ENCODE measurements at regions not wholly inside any gene's neighbourhood (a gene's known extent, or its start where the extent isn't known, plus 50 kb on each side); places are given as distances from the start of the nearest gene placed in this dataset.
A peak's percentile ranks its signal among the peaks of the same experiment; 100 is the strongest.

GRCh38 chr5:101688156-101688555 is 607.9 kb downstream of the SLCO4C1 start:
- TF ChIP-seq CTCF (IDR thresholded peaks at IDR 0.05; ENCODE audit: unreplicated experiment) = no peak
- Mint-ChIP-seq H3K9me3 (no peaks in the 10 kb centered on the region), H3K27ac (no peak overlapping the region), H3K36me3 (no peaks in the 10 kb centered on the region), H3K4me3 (no peak overlapping the region), H3K4me1 (no peaks in the 10 kb centered on the region), H3K27me3 (ENCODE audit: low read depth) (no peaks in the 10 kb centered on the region)
- DNase-seq (ENCODE audit: low spot score in 2 of 2, unreplicated experiment in 2 of 2) = no peak

- H3K4me1 Mint-ChIP-seq = no peaks in the 10 kb centered on the region
- H3K27me3 Mint-ChIP-seq (ENCODE audit: low read depth) = no peaks in the 10 kb centered on the region
- TF ChIP-seq CTCF (IDR thresholded peaks at IDR 0.05; ENCODE audit: unreplicated experiment) = no peak
- H3K9me3 Mint-ChIP-seq = no peaks in the 10 kb centered on the region
- no peak for DNase-seq (ENCODE audit: low spot score in 2 of 2, unreplicated experiment in 2 of 2)
- no peaks in the 10 kb centered on the region for H3K36me3 Mint-ChIP-seq
- no peak overlapping the region for H3K4me3 Mint-ChIP-seq
- H3K27ac Mint-ChIP-seq = no peak overlapping the region
Measured at GRCh38 chr5:101687349-101687985, 608.6 kb downstream of the SLCO4C1 start.

- Mint-ChIP-seq H3K9me3 (no peaks in the 10 kb centered on the region), H3K4me3 (no peak overlapping the region), H3K27ac (no peak overlapping the region), H3K27me3 (ENCODE audit: low read depth) (no peaks in the 10 kb centered on the region), H3K36me3 (no peaks in the 10 kb centered on the region), H3K4me1 (no peaks in the 10 kb centered on the region)
- no peak for TF ChIP-seq CTCF (IDR thresholded peaks at IDR 0.05; ENCODE audit: unreplicated experiment)
- DNase-seq (ENCODE audit: low spot score in 2 of 2, unreplicated experiment in 2 of 2) = no peak
Measured at GRCh38 chr5:101686536-101687157, 609.4 kb downstream of the SLCO4C1 start.

GRCh38 chr5:101679816-101680215 is 616.3 kb downstream of the SLCO4C1 start:
- peaks cover 17% of the 10 kb centered on the region for H3K27me3 Mint-ChIP-seq (ENCODE audit: low read depth)
- H3K36me3 Mint-ChIP-seq = no peaks in the 10 kb centered on the region
- DNase-seq (ENCODE audit: low spot score in 2 of 2, unreplicated experiment in 2 of 2) = no peak
- no peaks in the 10 kb centered on the region for H3K9me3 Mint-ChIP-seq
- no peak overlapping the region for H3K4me3 Mint-ChIP-seq
- H3K4me1 Mint-ChIP-seq = peaks cover 5% of the 10 kb centered on the region
- TF ChIP-seq CTCF (IDR thresholded peaks at IDR 0.05; ENCODE audit: unreplicated experiment) = no peak
- no peak overlapping the region for H3K27ac Mint-ChIP-seq

- peaks cover 5% of the 10 kb centered on the region for H3K4me1 Mint-ChIP-seq
- no peaks in the 10 kb centered on the region for H3K9me3 Mint-ChIP-seq
- DNase-seq (ENCODE audit: low spot score in 2 of 2, unreplicated experiment in 2 of 2) = peak; percentile 50 to 81
- no peaks in the 10 kb centered on the region for H3K36me3 Mint-ChIP-seq
- TF ChIP-seq CTCF (IDR thresholded peaks at IDR 0.05; ENCODE audit: unreplicated experiment) = peak; percentile 92
- no peak overlapping the region for H3K27ac Mint-ChIP-seq
- peak overlapping the region; percentile 53 for H3K4me3 Mint-ChIP-seq
- H3K27me3 Mint-ChIP-seq (ENCODE audit: low read depth) = peaks cover 19% of the 10 kb centered on the region
Measured at GRCh38 chr5:101678481-101679193, 617.4 kb downstream of the SLCO4C1 start.

Measured in mesothelial cell of epicardium (in vitro differentiated cells).